Esophagus muscularis mucosa (tissue), 4 donors: ENCODE measurements at regions not wholly inside any gene's neighbourhood (a gene's known extent, or its start where the extent isn't known, plus 50 kb on each side); places are given as distances from the start of the nearest gene placed in this dataset.

ENCODE experiments used
- EP300 ChIP-seq: sonication (generic); formaldehyde crosslinking; IDR thresholded peaks from one replicate; pipeline ENCODE4 v1.6.1; 2017; ENCODE audit warnings: antibody characterized with exemption
- POLR2A ChIP-seq: fragments of 450-650 bp; IDR thresholded peaks from one replicate; pipeline ENCODE4 v1.6.1; 2017; ENCODE audit warnings: antibody characterized with exemption, moderate library complexity, mild to moderate bottlenecking, low read depth
- POLR2AphosphoS5 ChIP-seq, 2 donors: sonication (generic); formaldehyde crosslinking; IDR thresholded peaks; one replicate each; pipeline ENCODE4 v1.6.1; 2017; ENCODE audit warnings: antibody characterized with exemption in 2 of 2
- TF ChIP-seq, protein P1 (sequence below), 3 experiments: fragments of 200-600 bp in 2 of 3; fragments of 450-650 bp in 1 of 3; sonication (generic) in 2 of 3; IDR thresholded peaks; one replicate each; pipeline ENCODE4 v1.5.1; 2017 to 2019; ENCODE audit warnings: antibody characterized with exemption in 3 of 3, mild to moderate bottlenecking in 2 of 3, moderate library complexity in 1 of 3

DNA sequence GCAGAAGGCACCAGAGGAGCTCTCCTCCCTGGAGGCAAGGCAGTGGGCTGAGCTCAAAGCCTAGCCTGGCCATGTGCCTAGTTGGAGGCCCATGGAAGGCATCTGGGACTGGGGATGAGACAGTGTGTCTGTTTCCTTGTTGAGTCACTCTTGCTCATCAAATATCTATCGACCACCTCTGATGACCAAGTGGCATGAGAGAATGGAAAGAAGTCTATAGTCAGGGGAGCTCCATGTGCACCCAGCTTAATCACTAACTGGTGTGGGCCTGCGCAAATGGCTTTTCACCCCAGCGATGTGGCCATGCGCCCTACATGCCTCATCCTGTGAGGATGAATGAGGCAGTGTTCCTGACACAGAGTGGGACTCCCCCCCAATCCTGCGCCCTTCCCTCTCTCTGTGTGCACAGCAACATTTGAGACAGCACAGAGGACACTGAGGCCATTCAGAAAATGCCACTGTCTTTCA, 229.9 kb downstream of the RPS24 start:
- TF ChIP-seq, protein P1, sequence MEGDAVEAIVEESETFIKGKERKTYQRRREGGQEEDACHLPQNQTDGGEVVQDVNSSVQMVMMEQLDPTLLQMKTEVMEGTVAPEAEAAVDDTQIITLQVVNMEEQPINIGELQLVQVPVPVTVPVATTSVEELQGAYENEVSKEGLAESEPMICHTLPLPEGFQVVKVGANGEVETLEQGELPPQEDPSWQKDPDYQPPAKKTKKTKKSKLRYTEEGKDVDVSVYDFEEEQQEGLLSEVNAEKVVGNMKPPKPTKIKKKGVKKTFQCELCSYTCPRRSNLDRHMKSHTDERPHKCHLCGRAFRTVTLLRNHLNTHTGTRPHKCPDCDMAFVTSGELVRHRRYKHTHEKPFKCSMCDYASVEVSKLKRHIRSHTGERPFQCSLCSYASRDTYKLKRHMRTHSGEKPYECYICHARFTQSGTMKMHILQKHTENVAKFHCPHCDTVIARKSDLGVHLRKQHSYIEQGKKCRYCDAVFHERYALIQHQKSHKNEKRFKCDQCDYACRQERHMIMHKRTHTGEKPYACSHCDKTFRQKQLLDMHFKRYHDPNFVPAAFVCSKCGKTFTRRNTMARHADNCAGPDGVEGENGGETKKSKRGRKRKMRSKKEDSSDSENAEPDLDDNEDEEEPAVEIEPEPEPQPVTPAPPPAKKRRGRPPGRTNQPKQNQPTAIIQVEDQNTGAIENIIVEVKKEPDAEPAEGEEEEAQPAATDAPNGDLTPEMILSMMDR (IDR thresholded peaks at IDR 0.05) = no peak
- TF ChIP-seq POLR2A = no peak
- no peak for TF ChIP-seq EP300
- no peak for TF ChIP-seq POLR2AphosphoS5 (IDR thresholded peaks at IDR 0.05)
